Hindlimb muscle (tissue), 1 donor: ENCODE measurements at regions not wholly inside any gene's neighbourhood (a gene's known extent, or its start where the extent isn't known, plus 50 kb on each side); places are given as distances from the start of the nearest gene placed in this dataset.

Source experiments
- DNase-seq: peaks from one replicate; pipeline ENCODE4 v3.0.0-alpha.2; 2013

DNA sequence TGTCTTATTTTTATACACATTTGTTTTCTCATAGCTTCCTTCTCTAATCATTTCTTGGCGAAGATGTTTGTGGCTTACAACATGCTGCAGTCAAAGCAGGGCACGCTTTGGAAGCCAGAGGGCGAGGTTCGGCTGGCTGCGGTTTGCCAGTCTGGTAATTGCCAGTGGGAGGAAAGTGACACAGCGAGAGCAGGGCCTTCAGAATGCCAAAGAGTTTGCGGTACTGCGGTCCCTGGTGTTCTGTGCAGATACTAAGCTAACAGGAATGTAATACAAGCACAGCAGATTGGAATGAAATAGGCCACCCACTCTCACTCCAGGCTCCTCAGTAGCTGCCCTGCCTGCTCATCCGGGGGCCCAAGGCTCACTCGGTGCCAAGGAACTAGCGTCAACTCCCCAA is 58.7 kb upstream of the TGM3 start:
- DNase-seq = no peak

DNA sequence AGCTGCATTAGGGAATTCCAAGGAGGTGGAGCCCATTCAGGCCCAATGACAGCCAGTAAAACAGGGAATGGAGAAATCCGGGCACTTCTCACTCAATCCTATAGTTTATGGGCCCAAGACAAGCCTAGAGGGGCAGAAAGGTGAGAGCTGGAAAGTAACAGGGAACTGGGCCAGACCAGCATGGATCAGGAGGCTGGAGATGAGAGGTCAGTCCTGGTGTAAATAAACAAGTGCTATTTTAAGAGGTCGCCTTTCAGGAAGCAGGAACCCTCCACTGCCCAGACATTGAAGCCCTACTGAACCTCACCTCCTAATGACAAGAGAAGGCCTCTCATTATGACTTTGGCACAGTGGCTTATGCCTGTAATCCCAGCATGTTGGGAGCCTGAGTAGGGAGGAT is 57.2 kb upstream of the TGM3 start:
- no peak for DNase-seq

GRCh38 chr20:2240835-2241234 is 55.0 kb upstream of the TGM3 start:
- DNase-seq = no peak

GRCh38 chr20:2242678-2243077 is 53.1 kb upstream of the TGM3 start:
- DNase-seq = no peak

- DNase-seq = no peak
These were observed 51.3 kb upstream of the TGM3 start for GRCh38 chr20:2244523-2244922.

- DNase-seq = no peak
These were observed 50.8 kb upstream of the TGM3 start for GRCh38 chr20:2244993-2245392.

- DNase-seq = no peak
These were observed 50.2 kb upstream of the TGM3 start for GRCh38 chr20:2245637-2246036.
